Effector CD8-positive, alpha-beta T cell (primary cell): ENCODE measurements at regions not wholly inside any gene's neighbourhood (a gene's known extent, or its start where the extent isn't known, plus 50 kb on each side); places are given as distances from the start of the nearest gene placed in this dataset.
"Not testable (repeated sequence)": the region's sequence is repeated elsewhere in the genome, so short reads cannot be mapped to it uniquely, and the experiment has no call there.

Experiments
- DNase-seq: peaks from one replicate; lab custom pipeline; 2025; lab: John Stamatoyannopoulos, UW

- DNase-seq, result no peak
Measured at GRCh38 chr10:124324856-124325632, 93.7 kb downstream of the OAT start.

- no peak for DNase-seq
Measured at GRCh38 chr10:124324451-124324850, 94.3 kb downstream of the OAT start.

GRCh38 chr10:124323806-124324205, 94.9 kb downstream of the OAT start:
- no peak for DNase-seq

DNA sequence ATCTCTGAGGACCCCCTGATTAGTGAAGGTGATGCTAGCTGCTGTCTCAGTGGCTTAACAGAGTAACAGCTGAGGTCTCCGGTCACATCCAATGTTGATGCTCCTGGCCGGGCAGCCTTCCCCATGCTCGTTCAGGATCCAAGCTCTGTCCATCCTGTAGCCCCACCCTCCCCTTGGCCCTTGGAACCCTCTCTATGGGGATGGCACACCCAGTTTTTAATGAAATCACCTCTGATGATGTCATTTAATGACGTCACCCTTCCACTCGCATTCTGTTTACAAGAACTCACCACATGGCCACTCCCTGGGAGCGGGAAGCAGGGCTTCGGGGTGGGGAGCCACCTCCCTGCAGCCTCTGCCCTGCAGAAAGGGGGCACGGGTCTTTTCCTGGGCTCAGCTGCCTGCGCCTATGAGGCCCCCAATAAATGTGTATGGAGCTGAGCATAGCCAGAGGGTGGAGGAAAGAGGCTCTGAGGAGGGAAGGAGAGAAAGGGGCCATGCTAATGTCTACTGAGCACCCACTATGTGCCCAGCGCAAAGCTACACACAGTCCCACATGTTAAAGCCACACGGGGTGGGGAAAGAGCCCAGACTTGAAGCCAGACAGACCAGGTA, 95.5 kb downstream of the OAT start:
- no peak for DNase-seq

DNA sequence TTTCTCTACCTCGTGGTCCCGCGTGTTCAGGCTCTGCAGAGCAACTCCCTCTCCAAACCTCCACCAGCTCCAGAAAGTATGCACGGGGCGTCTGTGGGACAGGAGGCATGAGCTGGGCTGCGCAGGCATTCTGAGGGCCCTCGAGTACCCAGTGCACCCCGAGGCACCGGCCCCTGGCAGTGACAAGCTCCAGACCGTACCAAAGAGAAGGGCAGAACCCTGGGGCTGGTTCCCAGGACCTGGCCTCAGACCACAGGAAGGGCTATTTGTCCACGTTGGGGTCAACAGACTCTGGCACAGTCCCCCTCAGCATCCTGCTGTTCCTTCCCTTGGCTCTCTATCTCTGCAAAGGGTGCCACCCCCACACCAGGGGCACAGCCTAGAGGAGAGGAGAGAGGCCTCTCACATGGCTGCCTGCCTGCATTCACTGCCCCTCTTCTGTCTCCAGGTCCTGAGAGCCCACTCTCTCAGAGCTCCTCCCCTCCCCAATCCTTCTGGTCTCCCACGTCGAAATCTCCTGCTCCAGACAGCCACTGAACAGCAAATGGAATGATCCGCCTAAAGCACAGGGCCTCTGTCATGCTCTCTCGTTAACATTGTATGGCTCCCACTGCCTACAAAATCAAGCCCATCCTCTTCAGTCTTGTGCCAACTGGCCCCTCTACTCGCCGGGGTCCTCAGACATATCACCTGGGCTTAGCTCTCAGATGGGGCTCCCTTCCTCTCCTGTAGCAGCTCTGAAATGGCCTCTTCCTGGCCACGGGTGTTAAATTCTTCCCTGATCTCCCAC, 96.3 kb downstream of the OAT start:
- DNase-seq, result no peak

- no peak for DNase-seq
Measured at GRCh38 chr10:124321433-124322089, 97.2 kb downstream of the OAT start.

- no peak for DNase-seq
Measured at GRCh38 chr10:124320778-124321432, 97.8 kb downstream of the OAT start.

- no peak for DNase-seq
Measured at GRCh38 chr10:124319926-124320391, 98.8 kb downstream of the OAT start.

- DNase-seq, result not testable (repeated sequence)
Measured at GRCh38 chr10:124319520-124319919, 99.2 kb downstream of the OAT start.

DNA sequence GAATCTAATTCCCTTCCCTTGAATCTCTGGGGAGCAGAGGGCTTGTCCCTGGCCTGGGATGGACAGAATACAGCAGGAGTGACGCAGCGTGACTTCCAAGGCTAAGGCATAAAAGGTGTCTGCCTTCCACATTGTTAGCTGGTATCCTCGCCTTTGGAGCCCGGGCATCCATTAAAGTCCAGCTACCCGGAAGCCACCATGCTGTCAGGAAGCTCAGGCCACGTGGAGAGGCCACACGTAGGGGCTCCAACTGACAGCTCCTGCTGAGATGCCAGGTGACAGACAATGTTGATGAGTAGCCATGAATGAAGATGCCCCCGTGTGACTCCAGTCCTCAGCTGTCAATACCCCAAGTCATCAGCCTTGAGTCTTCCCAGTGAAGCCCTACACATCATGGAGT, 99.9 kb downstream of the OAT start:
- DNase-seq, result no peak

DNA sequence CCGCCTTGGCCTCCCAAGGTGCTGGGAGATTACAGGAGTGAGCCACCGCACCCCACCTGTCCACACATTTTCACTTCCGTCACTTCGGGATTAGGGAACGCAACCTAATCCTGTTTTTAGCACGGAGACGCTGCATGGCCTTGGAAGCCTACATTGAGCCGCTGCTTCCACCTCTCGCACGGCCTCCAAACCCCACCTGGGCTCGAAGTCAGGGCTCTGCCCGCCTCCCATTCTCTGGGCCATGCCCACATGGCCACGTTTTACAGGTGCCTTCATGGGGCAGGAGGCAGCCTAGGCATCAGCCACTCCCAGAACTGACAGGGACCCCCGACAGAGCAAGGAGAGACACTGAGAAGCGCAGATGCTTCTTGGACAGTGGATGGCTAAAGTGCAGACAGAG, 100.6 kb downstream of the OAT start:
- DNase-seq, result no peak

DNA sequence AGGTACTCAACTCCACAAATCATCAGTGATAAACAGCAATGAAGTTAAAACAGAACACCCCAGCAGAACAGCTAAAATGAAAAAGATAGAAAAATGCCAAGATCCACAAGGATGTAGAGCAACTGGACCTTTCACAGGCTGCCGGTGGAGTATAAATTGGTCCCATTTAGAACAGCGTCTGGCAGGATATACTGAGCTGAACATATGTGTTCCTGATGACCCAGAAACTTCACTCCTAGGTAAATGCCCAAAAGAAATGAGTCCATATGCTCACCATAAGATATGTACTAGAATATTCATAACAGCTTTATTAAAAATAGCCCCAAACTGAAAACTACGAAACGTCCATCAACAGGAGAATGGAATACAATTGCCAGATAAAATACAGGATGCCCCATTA, 102.4 kb downstream of the OAT start:
- DNase-seq, result no peak

DNA sequence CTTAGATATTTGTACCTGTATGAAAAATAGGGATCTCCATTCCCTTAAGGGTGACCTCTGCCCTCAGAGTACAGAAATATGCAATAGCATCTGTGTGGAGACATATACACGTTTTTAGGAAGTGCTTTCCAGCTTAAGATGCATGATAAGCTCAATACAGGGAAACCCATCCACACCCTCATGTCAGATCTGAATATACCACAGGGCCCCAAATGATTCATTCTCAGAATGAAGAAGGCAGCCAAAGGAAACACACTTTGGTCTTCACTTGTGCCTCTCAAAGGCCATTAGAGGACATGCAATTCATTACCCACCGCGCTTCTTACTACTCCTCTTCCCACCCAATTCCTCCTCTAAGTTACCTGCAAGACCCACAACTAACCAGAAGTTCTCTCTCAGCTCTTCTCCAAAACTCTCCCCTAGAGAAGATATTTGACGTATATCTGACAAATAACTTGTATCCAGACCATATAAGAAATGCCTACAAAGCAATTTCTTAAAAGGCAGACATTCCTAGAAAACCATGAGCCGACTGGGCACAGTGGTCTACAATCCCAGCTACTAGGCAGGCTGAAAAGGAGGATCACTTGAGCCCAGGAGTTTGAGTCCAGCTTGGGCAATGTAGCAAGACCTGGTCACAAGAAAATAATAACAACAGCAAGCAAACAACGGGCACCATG, 103.0 kb downstream of the OAT start:
- no peak for DNase-seq

- DNase-seq, result no peak
Measured at GRCh38 chr10:124313374-124313773, 105.3 kb downstream of the OAT start.

- DNase-seq, result no peak
Measured at GRCh38 chr10:124308811-124309210, 109.9 kb downstream of the OAT start.

GRCh38 chr10:124308056-124308645, 110.6 kb downstream of the OAT start:
- DNase-seq, result no peak

GRCh38 chr10:124307591-124307990, 111.1 kb downstream of the OAT start:
- DNase-seq, result no peak

DNA sequence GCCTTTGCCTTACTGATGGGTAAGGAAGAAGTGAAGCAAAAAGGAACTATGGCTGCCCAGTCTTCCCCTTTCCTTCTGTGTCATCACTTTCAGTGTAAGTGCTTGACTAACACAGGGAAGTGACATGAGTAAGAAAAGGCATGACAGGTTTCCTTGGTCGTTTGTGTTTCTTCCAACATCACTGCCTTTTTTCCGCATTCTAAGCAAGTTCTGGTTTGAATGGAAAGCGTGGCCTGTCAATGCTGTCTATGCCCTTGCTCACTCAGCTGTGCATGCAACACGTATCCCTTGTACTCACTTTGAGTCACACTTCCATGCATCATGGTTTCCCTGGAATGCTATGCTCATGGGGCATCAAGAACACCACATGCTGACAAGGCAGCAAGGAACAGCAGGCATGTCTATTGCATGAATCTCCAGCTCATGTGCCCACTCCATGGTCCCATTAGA, 111.8 kb downstream of the OAT start:
- DNase-seq, result no peak

- no peak for DNase-seq
Measured at GRCh38 chr10:124306520-124306919, 112.2 kb downstream of the OAT start.

GRCh38 chr10:124305984-124306383, 112.7 kb downstream of the OAT start:
- DNase-seq, result no peak

GRCh38 chr10:124305131-124305530, 113.6 kb downstream of the OAT start:
- DNase-seq, result no peak
